Keratinocyte (primary cell): ENCODE measurements at regions not wholly inside any gene's neighbourhood (a gene's known extent, or its start where the extent isn't known, plus 50 kb on each side); places are given as distances from the start of the nearest gene placed in this dataset.

Experiments used
- DNase-seq: peaks from one replicate; pipeline ENCODE4 v3.0.0-alpha.2; 2011; ENCODE audit warnings: low read depth, missing footprints, low spot score
- FAIRE-seq: peaks from 2 replicates; lab custom pipeline; 2011; peaks lifted over from hg19 to GRCh38; lab: Jason Lieb, UNC
- H2AFZ ChIP-seq: 2 replicates; pipeline ENCODE4 v1.6.0; 2012; ENCODE audit warnings: low read length, control low read depth, inconsistent platforms; ENCODE audit not compliant: control insufficient read depth
- H3K27ac ChIP-seq: 2 replicates; pipeline ENCODE4 v1.5.1; 2011; ENCODE audit warnings: low read length; ENCODE audit not compliant: control insufficient read depth, insufficient read depth
- H3K27me3 ChIP-seq: 3 replicates; pipeline ENCODE4 v1.6.0; 2011; ENCODE audit warnings: low read length; ENCODE audit not compliant: control insufficient read depth, insufficient read depth; ENCODE audit errors: extremely low read depth
- H3K36me3 ChIP-seq, 2 experiments: 2 replicates in 1 of 2; 3 replicates in 1 of 2; pipeline ENCODE4 v1.5.1; 2011; ENCODE audit warnings: low read length in 2 of 2, mild to moderate bottlenecking in 1 of 2; ENCODE audit not compliant: control insufficient read depth in 2 of 2, insufficient read depth in 2 of 2; ENCODE audit errors: extremely low read depth in 1 of 2
- H3K4me1 ChIP-seq: 3 replicates; pipeline ENCODE4 v1.5.1; 2011; ENCODE audit warnings: low read length; ENCODE audit not compliant: control insufficient read depth, insufficient read depth; ENCODE audit errors: extremely low read depth
- H3K4me2 ChIP-seq: 3 replicates; pipeline ENCODE4 v1.6.0; 2011; ENCODE audit warnings: low read depth, low read length; ENCODE audit not compliant: control insufficient read depth, insufficient read depth; ENCODE audit errors: extremely low read depth
- H3K4me3 ChIP-seq, 3 experiments: fragments of 200-600 bp in 1 of 3; sonication (generic) in 1 of 3; 2 replicates in 2 of 3; 3 replicates in 1 of 3; pipeline ENCODE4 v1.5.1; 2011 to 2016; ENCODE audit warnings: low read length in 3 of 3, mild to moderate bottlenecking in 3 of 3, control low read depth in 2 of 3, inconsistent platforms in 1 of 3, low read depth in 1 of 3, mixed read lengths in 1 of 3, mixed run types in 1 of 3, moderate library complexity in 1 of 3; ENCODE audit not compliant: control insufficient read depth in 2 of 3, insufficient read depth in 2 of 3; ENCODE audit errors: extremely low read depth in 1 of 3
- H3K79me2 ChIP-seq: 2 replicates; pipeline ENCODE4 v1.6.0; 2012; ENCODE audit warnings: low read length; ENCODE audit not compliant: control insufficient read depth, insufficient read depth
- H3K9ac ChIP-seq: 3 replicates; pipeline ENCODE4 v1.6.0; 2011; ENCODE audit warnings: low read length; ENCODE audit not compliant: control insufficient read depth, insufficient read depth; ENCODE audit errors: extremely low read depth
- H3K9me1 ChIP-seq: 3 replicates; pipeline ENCODE4 v1.6.0; 2011; ENCODE audit warnings: low read length; ENCODE audit not compliant: control insufficient read depth, insufficient read depth; ENCODE audit errors: extremely low read depth
- H3K9me3 ChIP-seq: 2 replicates; pipeline ENCODE4 v1.5.1; 2012; ENCODE audit warnings: low read depth, low read length; ENCODE audit not compliant: control insufficient read depth
- H4K20me1 ChIP-seq: 3 replicates; pipeline ENCODE4 v1.6.0; 2011; ENCODE audit warnings: low read length; ENCODE audit not compliant: control insufficient read depth, insufficient read depth; ENCODE audit errors: extremely low read depth
- CTCF ChIP-seq, 3 experiments: IDR thresholded peaks in 1 of 3; conservative IDR thresholded peaks in 1 of 3; optimal IDR thresholded peaks in 1 of 3; 2 replicates in 2 of 3; 3 replicates in 1 of 3; pipeline versions ENCODE3 to v1.5.1; 2011; ENCODE audit warnings: low read length in 3 of 3, mild to moderate bottlenecking in 3 of 3, moderate library complexity in 2 of 3, control low read depth in 1 of 3, inconsistent platforms in 1 of 3; ENCODE audit not compliant: insufficient read depth in 2 of 3; ENCODE audit errors: extremely low read depth in 1 of 3
- EZH2 ChIP-seq: IDR thresholded peaks from one replicate; pipeline ENCODE4 v1.6.1; 2012; ENCODE audit warnings: inconsistent platforms, mild to moderate bottlenecking, low read length, moderate library complexity
- dilution Hi-C: fragments of 300-500 bp; cut with MboI; formaldehyde crosslinking; loops from one replicate; pipeline ENCODE4 v1.7.0; 2020; ENCODE audit warnings: low sequenced_read_pairs; ENCODE audit not compliant: extremely low pct_ligation_motif_present

GRCh38 chr22:49613108-49613507 lies 214.6 kb downstream of the BRD1 start:
- Histone ChIP-seq H3K4me1 (no peaks in the 10 kb centered on the region), H3K9ac (no peak overlapping the region), H3K9me3 (peaks cover 12% of the 10 kb centered on the region), H3K9me1 (no peaks in the 10 kb centered on the region), H3K4me2 (no peak overlapping the region), H3K79me2 (no peaks in the 10 kb centered on the region), H2AFZ (no peak overlapping the region), H3K27me3 (no peaks in the 10 kb centered on the region), H4K20me1 (no peaks in the 10 kb centered on the region), H3K4me3 (no peak overlapping the region), H3K36me3 (no peaks in the 10 kb centered on the region), H3K27ac (no peak overlapping the region)
- FAIRE-seq, result no peak
- TF ChIP-seq CTCF (optimal IDR thresholded peaks at IDR 0.05 in 1 of 3, IDR thresholded peaks at IDR 0.05 in 1 of 3, conservative IDR thresholded peaks at IDR 0.05 in 1 of 3; ENCODE audit: extremely low read depth in 1 of 3, insufficient read depth in 2 of 3, low read length in 3 of 3) (no peak), EZH2 (no peak)
- DNase-seq, result no peak
- dilution Hi-C loops, result no loop called here

GRCh38 chr22:49609207-49609876 lies 218.3 kb downstream of the BRD1 start:
- Histone ChIP-seq H3K79me2 (no peaks in the 10 kb centered on the region), H3K9ac (no peak overlapping the region), H3K4me1 (no peaks in the 10 kb centered on the region), H3K27ac (no peak overlapping the region), H3K9me3 (peaks cover 11% of the 10 kb centered on the region), H3K27me3 (no peaks in the 10 kb centered on the region), H3K4me3 (no peak overlapping the region), H3K9me1 (no peaks in the 10 kb centered on the region), H3K4me2 (no peak overlapping the region), H2AFZ (no peak overlapping the region), H3K36me3 (no peaks in the 10 kb centered on the region), H4K20me1 (no peaks in the 10 kb centered on the region)
- dilution Hi-C loops, result no loop called here
- DNase-seq, result no peak
- no peak for FAIRE-seq
- TF ChIP-seq EZH2, result no peak
- TF ChIP-seq CTCF (optimal IDR thresholded peaks at IDR 0.05 in 1 of 3, IDR thresholded peaks at IDR 0.05 in 1 of 3, conservative IDR thresholded peaks at IDR 0.05 in 1 of 3; ENCODE audit: extremely low read depth in 1 of 3, insufficient read depth in 2 of 3, low read length in 3 of 3), result no peak
